ENCODE measurements at regions not wholly inside any gene's neighbourhood (a gene's known extent, or its start where the extent isn't known, plus 50 kb on each side); places are given as distances from the start of the nearest gene placed in this dataset.

DNA sequence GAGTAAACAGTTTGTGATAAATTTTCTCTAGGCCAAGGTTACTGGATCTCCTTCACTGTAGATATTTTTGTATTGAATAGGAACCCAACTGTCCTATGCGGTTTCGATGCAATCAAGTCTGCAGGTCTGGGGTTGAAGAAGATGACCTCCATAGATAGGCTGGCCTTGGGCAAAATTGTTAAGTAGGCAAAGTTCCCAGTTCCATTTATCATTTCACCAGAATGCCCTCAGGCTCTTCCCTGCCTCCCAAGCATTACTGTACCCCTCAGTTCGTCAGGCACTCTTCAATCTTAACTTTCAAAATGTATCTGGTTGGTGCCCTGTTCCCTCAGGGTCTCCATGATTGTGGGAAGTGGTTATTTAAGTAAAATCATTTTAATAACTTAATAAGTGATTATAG is 1802.9 kb upstream of the WWC1 start:
- no peak for DNase-seq (ENCODE audit: low read depth in 2 of 2)

DNA sequence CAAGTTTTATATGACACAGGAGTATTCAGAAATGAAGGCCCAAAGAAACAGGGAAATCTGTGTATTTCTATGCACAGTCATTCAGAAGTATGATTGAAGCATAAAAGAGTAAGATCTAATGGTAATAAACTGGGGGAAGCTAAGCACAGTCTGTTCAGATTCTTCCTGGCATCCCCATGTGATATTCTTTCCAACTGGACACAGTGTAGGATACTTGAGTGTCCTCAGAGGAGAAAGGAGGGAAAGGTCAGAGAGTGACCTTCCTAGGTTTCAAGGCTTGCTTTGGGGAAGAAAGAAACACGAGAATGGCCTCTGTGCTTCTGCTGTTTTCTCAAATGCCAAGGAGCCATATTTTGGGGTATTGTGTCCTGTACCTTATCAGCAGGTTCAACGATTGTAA is 1798.4 kb upstream of the WWC1 start:
- DNase-seq (ENCODE audit: low read depth in 2 of 2), result no peak

DNA sequence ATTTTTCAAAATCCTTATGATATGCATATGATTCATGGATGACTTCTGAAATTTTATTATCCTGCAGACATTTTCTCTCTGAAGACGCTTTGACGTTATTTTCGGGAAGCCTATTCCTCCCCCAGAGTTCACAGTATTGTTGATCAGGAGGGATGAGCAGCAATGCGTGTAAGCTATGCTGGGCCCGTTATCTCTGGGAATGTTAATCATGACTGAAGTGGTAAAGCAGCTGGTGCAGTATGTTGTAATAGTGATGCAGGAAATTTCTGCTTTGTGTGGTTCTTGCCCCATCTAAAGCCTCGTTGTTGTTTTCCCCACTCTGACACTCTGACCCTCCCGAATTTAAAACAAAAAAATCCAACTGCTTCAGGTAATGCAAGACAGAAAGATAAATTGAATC is 1797.8 kb upstream of the WWC1 start:
- no peak for DNase-seq (ENCODE audit: low read depth in 2 of 2)

DNA sequence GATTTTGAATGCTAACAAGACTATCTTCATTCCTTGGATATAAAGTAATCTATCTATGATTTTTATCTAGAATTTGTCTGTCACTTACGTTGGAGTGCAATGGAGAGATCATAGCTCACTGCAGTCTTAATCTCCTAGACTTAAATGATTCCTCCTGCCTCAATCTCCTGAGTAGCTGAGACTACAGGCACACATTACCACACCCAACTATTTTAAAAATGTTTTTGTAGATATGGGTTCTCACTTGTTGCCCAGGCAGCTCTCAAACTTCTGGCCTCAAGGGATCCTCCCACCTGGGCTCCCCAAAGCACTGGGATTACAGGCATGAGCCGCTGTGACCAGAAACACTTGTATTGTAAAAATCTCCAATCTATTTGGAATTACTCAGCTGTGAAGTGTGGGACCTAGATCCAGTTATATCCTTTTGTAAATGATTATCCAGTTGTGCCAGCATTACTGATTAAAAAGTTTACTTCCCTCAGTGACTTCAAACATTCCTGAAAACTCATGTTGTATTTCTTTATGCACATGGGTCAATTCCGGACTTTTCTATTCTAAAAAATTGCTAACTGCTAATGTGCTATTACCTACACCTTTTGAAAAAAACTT is 1793.8 kb upstream of the WWC1 start:
- DNase-seq (ENCODE audit: low read depth in 2 of 2), result no peak

DNA sequence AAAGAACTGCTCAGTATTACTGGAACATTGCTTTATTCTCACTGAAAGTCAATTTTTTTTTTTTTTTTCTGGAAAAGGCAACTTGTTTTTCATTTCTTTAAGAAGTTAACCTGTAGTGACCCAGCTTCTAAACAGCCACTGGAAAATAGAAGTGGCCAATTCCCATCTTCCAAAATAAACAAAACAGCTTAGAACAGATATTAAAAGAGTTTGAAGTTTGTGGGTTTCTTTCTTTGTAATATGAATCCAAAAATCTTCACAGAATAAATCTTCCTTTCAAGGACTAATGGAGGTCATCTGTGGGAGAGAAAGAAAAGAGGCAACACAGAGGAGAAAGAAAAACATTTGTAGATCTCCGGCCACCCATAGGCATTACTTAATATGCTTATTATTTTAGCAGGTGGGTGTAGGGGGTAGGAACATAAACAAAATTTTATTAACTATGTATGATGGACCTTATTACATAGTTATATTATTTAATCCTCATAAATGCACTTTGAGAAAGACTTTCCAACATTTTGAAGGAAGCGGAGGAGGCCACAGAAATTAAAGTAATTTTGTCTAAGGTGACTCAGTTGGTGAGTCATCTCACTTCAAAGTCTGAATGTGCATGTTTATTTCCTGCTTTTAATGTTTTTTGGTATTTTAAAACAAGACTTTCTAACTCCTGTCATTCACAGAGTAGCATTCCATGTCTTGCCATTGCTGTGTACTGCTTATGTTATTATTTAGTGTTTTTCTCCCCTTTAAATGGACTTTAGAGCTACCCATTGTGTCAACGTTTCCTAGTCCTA is 1791.8 kb upstream of the WWC1 start:
- DNase-seq (ENCODE audit: low read depth in 2 of 2), result no peak

DNA sequence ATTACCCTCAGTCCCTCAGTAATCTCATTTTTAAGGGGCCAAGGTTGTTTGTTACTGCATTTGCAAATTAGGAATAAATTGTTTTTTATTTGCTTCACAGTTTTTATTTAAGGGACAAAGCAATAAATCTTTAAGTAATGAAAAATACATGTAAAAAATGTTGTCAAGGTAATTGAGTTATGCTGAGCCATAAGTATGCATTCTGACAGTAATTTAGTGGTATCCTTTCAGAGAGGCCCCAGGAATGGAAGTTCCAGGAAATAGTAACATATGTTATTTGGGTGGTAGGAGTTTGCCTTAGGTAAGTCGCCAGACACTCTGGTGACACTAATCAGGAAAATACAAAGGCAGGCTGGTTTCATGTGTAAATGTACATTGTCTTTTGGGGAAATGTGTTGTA is 1787.9 kb upstream of the WWC1 start:
- DNase-seq (ENCODE audit: low read depth in 2 of 2), result no peak

DNA sequence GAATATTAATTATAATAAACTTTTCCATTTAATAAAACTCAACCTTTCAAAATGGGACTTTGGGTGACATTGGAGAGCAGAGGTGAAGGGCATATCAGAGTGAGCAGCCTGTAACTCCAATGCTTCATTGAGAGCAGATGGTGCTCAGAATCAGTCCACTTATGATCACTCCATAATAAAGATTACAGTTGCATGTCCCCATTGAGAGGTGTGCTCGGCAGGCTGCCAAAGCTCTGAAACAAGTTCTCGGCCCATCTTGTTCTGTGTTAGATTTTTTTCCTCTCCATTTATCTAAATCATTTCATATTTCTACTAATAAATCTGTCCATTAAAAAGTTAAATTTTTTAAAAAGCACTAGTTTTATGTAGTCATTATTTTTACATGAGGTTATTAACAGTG is 1786.4 kb upstream of the WWC1 start:
- DNase-seq (ENCODE audit: low read depth in 2 of 2), result no peak

DNA sequence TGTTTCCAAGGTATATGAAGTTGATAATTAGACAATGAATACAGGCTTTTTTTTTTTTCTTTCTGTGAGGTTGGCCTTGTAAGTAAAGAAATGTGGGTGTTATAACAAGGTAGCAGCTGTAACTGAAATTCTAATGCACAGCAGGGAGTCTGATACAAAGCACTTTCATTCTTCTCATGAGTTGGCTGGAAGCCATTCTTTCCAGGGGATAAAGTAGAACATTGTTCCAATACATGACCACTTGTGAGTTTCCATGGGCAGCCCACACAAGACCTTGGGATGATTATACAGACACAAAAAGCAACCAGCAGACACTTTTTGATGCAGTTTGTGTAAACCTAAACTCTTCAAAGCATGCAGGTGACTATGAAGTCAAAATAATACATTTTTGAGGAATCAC is 1785.9 kb upstream of the WWC1 start:
- DNase-seq (ENCODE audit: low read depth in 2 of 2), result no peak

DNA sequence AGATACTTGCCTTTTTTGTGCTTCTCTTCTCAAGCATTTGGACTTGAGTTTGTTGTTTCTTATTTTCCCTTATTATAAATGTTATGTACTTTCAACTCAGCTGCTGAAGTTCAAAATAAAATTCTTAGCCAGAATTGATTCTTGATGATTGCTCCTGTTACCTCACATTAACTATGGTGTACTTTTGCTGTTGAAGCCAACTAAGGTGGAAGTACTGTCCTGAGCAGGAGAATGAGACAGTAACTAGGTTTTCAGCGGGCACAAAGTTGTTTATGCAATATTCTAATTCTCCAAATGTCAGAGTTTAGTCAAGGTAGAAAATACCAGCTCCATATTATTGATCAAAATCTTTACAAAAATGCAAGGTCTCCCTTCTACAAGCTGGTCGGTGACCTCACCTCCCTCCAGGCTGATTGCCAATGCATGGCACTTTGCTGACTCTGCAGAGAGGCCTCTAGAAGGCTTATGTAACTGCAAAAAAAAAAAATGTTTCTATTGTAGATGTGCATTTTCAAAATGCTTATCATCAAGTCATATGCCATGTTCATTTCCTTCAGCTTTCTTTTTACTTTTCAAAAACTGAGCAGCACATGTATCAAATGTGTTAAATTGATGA is 1783.5 kb upstream of the WWC1 start:
- DNase-seq (ENCODE audit: low read depth in 2 of 2), result no peak

DNA sequence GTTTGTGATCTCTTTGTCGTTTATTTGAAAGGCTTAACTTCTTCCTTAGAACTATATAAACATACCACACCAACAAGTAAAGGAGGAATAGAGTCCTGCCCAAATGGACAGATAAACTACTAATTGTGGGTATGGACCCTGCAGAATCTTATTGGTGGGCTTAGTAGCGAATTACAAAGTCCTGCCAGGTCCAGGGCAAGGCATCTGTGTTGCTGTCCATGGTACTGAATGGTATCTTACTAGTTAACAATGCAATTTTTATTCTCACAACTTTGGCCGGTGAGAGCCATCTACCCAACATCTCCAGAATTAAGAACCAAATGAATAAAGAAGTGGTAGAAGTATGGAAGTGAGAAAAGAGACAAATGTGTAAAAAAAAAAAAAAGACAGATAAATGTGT is 1782.4 kb upstream of the WWC1 start:
- DNase-seq (ENCODE audit: low read depth in 2 of 2), result no peak

DNA sequence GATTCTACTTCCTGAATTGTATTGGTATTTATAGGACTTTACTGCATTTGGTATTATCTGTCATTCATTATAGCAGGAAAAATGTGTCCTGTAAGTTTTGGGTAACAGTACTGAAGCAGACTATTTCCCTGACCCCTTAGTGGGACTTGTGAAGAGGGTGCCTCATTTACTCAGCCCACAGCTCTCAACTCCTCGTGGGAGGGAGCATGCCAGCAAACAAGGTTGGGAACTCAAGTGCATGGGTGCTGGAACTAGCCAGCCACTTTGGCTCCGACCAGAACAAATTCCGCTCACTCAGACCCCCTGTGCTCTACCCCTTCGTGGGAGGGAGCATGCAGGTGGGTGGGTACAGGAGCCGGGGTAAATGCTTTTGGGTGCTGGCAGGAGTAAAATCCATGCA is 1773.5 kb upstream of the WWC1 start:
- no peak for DNase-seq (ENCODE audit: low read depth in 2 of 2)

DNA sequence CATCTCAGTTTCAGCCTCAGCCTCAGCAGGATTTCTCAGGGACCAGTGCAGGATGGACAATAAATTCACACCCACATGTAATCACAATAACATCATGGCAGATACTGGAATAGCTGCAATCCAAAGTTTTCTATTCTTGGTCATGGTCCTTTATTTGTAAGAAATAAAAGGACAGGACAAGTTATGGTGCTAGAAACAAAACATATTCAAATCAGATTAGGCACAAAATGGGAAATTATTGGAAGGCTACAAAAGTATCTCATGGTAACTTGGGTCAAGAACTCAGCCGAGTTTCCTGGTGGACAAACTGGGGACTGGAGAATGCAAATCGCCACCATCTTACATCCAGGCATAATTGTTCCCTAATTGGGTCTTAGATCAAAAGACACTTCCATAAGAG is 1768.2 kb upstream of the WWC1 start:
- DNase-seq (ENCODE audit: low read depth in 2 of 2), result no peak

DNA sequence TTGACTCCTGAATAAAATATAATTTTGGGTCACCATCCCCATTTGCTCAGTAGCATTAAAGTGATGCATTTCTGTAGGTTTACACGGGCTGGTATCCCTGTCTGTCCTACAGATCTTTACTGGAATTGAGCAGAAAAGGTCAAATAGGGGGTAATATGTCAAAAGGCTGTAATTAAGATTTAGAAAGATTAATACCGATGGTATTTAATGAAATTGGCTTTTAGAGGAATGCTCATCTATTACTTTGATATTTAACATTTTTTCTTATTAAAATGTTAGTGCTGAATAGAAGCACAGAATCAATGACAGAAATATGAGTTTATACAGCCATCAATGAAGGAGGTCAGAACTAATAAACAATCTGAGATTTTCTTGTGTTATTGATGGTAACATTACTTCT is 1762.2 kb upstream of the WWC1 start:
- no peak for DNase-seq (ENCODE audit: low read depth in 2 of 2)

DNA sequence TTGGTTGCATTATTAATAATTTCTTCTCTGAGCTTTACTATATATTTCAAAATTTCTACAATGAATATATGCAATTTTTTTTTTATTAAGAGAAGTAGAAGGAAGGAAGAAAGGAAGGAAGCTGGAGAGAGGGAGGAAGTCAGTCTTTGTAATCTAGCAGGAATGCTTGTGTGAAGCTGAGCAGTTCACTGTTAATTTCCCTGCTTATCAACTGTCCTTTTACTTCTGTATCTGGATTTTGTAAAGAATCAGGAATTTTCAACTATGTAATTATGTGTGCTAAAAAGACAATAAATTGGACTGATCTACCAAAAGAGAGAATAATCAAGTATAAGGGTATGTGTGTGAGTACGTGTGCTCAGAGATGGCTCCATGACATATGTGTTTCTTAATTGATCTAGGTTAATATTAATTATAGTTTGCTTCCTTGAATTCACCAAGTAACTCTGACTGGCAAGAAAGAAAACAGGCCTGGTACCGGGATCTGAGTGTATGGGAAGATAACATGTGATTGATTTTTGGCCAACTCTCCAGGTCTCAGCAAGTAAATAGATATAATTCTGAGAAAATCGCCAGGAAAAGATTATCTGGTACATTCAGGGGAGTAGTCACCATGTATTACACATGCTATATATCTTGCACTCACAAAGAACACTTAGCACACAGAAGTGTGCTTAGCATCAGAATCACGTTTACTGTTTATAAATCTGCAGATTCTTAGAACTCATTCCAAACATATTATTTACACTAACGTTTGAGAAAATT is 1758.8 kb upstream of the WWC1 start:
- no peak for DNase-seq (ENCODE audit: low read depth in 2 of 2)

DNA sequence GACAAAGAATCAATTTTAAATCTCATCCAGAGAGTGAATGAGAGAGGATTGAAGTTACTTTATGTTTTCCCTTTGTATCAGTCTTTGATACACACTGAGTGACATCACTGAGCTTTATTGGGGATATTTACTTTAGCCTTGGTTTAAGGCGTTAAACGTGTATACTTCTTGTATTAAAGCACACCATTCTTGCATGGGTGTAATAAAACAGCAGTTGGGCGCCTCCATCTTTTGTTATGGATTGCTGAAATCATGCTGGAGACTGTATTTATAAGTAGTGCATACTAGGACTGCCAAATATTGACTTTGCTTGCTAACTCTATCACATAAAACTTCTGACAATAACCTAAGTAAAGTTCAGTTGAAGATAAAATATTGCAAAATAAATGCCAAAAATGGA is 1755.8 kb upstream of the WWC1 start:
- no peak for DNase-seq (ENCODE audit: low read depth in 2 of 2)

DNA sequence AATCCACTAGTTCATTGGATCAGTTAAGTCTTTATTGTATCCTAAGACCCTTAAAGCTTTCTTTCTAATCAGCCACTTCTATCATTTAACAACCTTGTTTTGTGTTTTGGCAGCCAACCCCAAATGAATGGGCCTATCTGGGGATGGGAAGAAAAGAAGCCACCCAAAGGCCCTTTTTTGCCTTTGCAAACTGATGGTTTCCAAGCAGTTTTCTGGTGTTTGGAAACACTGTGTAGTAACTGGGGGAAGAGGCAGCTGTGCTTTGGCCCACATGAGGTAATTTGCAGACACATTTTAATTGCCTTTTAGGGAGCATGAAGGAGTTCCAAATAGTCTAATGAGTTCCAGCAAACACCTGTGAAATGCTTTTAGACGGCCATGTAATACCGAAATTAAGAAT is 1751.3 kb upstream of the WWC1 start:
- no peak for DNase-seq (ENCODE audit: low read depth in 2 of 2)

DNA sequence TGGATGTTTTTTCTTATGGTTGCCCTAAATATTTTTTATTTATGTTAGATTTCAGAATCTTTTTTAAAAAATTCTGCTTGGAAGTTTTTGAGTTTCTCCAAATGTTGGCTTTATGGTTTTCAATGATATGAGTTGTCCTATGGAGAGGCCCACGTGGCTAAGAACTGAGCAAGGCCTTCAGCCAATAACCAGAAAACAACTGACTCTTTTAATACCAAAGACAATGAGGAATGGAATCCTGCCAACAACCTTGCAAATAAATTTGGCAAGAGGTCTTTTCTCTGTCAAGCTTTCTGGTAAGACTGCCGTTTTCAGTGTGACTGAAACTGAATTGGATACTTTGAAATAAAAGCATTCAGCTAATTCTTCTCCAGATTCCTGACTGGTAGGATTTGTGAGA is 1740.1 kb upstream of the WWC1 start:
- no peak for DNase-seq (ENCODE audit: low read depth in 2 of 2)

DNA sequence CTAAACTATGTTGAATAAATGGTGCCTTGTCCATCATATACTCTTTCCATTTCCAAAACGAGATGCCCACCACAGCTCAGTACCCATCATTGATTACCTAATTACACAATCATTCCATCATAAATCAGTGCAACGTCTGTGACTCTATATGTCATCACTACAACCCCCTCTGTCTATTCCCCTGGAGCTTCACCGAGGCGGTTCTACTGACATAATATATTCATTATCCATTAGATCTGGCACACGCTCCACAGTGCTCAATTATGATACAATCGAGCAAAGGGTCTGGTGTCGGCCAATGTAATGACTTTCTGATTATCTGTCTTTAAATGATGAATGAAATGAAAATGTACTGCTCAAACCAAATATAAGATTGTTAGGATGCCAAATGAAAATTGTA is 1737.7 kb upstream of the WWC1 start:
- DNase-seq (ENCODE audit: low read depth in 2 of 2), result no peak

DNA sequence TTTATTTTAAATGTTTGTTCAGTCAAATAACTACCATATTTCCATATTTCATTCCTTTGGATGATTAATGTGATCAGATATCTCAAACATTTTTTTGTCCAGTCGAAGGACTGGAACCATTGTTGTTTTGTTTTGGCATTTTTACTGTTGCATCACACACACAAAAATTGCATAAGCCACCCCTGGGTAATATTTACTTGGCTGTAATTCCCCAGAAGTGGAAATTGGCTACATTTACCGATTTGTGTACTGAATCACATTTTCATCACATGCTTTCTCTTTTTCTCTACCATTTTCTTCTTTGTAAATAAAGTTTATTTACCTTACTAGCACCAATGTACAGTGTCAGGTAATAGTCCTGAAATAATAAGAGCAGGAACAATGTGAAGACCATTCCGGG is 1729.7 kb upstream of the WWC1 start:
- no peak for DNase-seq (ENCODE audit: low read depth in 2 of 2)

DNA sequence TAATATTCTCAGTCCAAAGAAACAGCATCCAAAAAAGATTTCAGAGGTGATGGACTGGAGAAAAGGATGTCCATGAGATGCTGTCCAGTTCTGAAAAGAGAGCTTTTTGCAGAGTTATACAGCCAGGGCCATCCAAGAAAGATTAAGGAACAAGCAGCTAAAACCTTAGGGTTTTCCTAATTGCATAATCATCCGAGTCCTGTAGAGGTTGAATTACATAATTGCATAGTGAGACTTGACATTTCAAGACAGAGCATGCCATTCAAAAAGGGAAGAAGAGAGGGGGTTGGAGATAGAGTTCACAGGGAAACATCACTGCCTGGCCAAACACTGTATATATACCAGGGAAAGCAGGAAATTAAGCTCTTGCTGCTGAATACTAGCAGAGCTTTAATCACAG is 1729.2 kb upstream of the WWC1 start:
- DNase-seq (ENCODE audit: low read depth in 2 of 2), result no peak

DNA sequence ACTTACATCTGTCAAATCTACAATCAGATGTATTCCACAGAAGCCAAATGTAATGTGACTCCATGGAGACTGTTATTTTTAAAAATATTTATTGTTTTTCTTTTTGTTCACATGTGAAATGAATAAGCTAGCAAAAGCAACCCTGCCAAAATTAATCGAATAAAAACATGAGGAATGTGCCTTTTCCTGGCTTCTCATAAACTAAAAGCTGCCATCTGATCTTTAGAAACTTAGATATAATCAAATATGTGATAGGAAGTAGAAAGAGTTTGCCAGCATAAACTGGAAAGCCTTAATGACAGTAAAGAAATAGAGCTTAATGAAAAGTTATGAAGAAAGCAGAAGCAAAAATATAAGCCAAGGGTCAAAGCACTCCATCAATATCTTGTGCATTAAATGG is 1724.7 kb upstream of the WWC1 start:
- DNase-seq (ENCODE audit: low read depth in 2 of 2), result no peak

DNA sequence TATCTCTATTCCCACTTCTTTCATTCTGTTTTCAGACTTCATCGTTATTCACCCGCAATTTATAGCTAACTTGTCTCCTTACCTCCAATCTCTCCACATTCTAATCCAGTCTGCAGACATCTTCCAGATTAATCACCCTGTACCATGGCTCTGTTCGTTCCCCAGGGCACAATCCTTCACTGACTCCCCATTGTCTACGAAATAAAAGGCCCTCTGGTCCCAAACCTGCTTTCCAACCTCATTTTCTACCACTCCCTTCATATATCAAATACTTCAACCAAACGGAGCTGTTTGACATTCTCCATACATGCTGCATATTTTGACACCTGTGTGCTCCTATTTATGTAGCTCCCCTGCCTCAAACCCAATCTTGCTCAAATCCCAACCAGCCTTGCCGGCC is 1720.6 kb upstream of the WWC1 start:
- no peak for DNase-seq (ENCODE audit: low read depth in 2 of 2)

DNA sequence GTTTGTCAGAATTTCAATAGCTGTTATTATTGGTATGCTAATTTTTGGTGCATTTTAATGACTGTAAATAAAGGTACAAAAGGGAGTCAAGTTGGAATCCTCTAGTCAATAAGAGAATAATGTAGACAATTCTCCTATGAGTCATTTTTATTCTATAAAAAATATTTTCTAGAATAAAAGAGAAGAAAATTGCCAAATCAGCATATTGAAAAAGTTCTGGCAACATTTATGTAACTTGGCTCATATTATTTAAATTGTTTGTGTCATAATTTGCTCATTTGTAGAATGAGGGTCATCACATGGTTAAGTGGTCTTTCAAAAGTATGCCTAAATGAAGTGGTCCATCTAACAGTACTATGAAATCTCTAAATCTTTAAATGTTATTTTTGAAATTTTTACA is 1719.8 kb upstream of the WWC1 start:
- no peak for DNase-seq (ENCODE audit: low read depth in 2 of 2)

Measured in stimulated activated CD4-positive, alpha-beta T cell treated with anti-CD3 and anti-CD28 coated beads, Interleukin-1b, Interleukin-23, amount 100 ng/mL, for 4 hours (primary cell).